ENCODE measurements at regions not wholly inside any gene's neighbourhood (a gene's known extent, or its start where the extent isn't known, plus 50 kb on each side); places are given as distances from the start of the nearest gene placed in this dataset.
"Not testable (repeated sequence)": the region's sequence is repeated elsewhere in the genome, so short reads cannot be mapped to it uniquely, and the experiment has no call there.

DNA sequence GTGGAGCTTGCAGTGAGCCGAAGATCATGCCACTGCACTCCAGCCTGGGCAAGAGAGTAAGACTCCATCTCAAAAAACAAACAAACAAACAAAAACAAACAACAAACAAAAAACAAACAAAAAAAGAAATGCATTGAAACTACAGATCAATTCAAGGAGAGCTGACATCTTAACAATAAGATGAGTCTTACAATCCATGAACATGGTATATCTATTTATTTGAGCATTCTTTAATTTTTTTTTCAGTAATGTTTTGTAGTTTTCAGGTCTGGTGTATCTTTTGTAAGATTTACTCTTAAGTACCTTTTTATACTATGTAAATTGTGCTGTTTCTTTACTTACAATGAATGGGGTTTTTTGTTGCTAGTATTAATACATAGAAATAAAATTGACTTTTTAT is 140.1 kb upstream of the DAPK1 start:
- TF ChIP-seq, protein P1, sequence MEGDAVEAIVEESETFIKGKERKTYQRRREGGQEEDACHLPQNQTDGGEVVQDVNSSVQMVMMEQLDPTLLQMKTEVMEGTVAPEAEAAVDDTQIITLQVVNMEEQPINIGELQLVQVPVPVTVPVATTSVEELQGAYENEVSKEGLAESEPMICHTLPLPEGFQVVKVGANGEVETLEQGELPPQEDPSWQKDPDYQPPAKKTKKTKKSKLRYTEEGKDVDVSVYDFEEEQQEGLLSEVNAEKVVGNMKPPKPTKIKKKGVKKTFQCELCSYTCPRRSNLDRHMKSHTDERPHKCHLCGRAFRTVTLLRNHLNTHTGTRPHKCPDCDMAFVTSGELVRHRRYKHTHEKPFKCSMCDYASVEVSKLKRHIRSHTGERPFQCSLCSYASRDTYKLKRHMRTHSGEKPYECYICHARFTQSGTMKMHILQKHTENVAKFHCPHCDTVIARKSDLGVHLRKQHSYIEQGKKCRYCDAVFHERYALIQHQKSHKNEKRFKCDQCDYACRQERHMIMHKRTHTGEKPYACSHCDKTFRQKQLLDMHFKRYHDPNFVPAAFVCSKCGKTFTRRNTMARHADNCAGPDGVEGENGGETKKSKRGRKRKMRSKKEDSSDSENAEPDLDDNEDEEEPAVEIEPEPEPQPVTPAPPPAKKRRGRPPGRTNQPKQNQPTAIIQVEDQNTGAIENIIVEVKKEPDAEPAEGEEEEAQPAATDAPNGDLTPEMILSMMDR (IDR thresholded peaks at IDR 0.05; ENCODE audit: insufficient read depth, low read length, missing control alignments) = no peak
- CTCF ChIA-PET = interaction anchor here (1.2 kb wide), 2 partner anchors 15 to 19 kb away, joined by 3 to 4 read pairs; no protein-coding TSS in a partner anchor
- DNase-seq (ENCODE audit: low read depth, low spot score) = no peak
- H3K4me3 ChIP-seq (ENCODE audit: low read depth, low read length) = no peak overlapping the region
- POLR2A ChIA-PET = no interaction called here

DNA sequence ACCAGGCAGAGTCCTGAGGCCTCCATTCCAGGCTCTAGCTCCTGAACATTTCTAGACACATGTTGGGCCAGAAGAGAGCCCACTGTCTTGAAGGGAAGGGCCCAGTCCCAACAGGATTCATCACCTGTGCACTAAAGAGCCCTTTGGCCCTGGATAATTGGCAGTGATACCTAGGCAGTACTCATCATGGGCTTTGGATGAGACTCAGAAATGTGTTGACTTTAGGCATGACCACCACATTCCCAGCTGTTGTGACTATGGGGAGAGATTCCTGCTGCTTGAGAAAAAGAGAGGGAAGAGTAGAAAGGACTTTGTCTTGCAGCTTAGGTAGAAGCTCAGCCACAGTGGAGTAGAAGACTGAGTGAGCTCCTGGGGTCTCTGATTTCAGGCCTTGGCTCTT is 138.4 kb upstream of the DAPK1 start:
- ChIA-PET POLR2A (no interaction called here), CTCF (no interaction called here)
- H3K4me3 ChIP-seq (ENCODE audit: low read depth, low read length) = no peak overlapping the region
- TF ChIP-seq, protein P1 (IDR thresholded peaks at IDR 0.05; ENCODE audit: insufficient read depth, low read length, missing control alignments) = no peak
- DNase-seq (ENCODE audit: low read depth, low spot score) = no peak

DNA sequence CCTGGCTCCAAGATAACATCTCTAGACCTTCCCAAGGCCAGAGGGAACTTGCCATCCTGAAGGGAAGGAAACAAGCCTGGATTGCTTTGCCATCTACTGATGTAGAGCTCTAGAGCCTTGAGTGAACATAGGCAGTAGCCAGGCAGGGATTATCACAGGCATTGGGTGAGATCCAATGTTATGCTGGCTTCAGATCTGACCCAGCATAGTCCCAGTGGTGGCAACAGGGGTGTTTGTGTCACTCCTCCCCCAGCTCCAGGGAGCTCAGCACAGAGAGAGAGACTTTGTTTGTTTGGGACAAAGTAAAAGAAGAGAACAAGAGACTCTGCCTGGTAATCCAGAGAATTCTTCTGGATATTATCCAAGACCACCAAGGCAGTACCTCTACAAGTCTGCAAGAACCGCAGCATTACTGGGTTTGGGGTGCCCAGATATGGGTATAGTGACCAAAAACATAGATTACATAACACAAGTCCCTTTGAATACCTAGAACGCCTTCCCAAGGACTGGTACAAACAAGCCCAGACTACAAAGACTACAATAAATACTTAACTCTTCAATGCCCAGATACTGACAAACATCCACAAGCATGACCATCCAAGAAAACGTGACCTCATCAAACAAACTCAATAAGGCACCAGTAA is 137.6 kb upstream of the DAPK1 start:
- TF ChIP-seq, protein P1 (IDR thresholded peaks at IDR 0.05; ENCODE audit: insufficient read depth, low read length, missing control alignments) = no peak

DNA sequence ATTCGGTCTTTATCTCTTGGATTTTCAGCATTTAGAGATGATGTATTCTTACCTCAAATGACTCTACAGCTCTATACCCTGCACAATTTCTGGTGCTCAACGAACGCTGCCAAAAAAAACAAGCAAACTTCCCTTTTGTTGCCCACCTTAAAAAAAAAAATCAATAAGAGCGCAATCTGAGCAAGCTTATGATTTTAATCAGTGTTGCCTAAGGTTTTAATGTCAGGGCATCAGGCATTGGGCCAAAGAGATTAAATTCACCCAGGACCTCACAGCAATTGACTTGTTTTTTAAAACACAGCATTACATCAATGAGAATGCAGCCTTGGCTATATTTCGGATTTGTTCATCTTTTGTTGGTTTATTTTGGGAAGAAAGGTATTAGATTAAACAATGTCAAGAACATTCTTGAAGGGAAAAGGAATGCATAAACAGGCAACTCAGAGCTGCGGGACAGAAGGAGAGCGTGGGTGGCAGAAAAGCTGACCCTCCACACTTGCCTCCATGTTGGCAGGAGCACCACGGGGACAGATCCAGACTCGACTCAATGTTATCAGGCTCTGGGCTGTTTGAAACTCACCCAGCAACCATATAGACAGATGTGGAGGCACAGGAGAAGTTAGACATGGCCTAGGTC is 127.5 kb upstream of the DAPK1 start:
- H3K4me3 ChIP-seq (ENCODE audit: low read depth, low read length) = no peak overlapping the region
- no peak for DNase-seq (ENCODE audit: low read depth, low spot score)
- TF ChIP-seq, protein P1 (IDR thresholded peaks at IDR 0.05; ENCODE audit: insufficient read depth, low read length, missing control alignments) = no peak
- ChIA-PET POLR2A (no interaction called here), CTCF (no interaction called here)

More for the DNA sequence above, 137.6 kb upstream of the DAPK1 start:
- H3K4me3 ChIP-seq (ENCODE audit: low read depth, low read length) = no peak overlapping the region
- DNase-seq (ENCODE audit: low read depth, low spot score) = no peak
- POLR2A ChIA-PET = no interaction called here
- CTCF ChIA-PET = no interaction called here

DNA sequence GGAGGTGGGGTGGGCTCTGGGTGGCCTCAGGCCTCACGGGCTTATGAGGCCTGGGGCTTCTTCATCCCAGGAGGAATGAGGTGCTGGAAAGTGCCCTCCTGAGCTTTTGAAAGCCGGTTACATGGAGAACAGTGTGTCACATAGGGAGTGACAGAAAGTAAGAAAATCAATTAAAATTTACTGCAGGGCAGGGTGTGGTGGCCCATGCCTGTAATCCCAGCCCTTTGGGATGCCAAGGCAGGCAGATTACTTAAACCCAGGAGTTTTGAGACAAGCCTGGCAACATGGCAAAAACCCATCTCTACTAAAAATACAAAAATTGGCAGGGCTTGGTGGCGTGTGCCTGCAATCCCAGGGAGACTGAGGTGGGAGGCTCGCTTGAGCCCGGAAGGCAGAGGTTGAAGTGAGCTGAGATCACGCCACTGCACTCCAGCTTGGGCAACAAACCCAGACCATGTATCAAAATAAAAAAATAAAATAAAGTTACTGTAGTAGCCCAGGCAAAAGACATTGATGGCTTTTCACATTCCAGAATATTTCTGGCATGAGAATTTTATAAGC is 125.8 kb upstream of the DAPK1 start:
- ChIA-PET POLR2A (no interaction called here), CTCF (no interaction called here)
- no peak overlapping the region for H3K4me3 ChIP-seq (ENCODE audit: low read depth, low read length)
- no peak for DNase-seq (ENCODE audit: low read depth, low spot score)
- TF ChIP-seq, protein P1 (IDR thresholded peaks at IDR 0.05; ENCODE audit: insufficient read depth, low read length, missing control alignments) = no peak

DNA sequence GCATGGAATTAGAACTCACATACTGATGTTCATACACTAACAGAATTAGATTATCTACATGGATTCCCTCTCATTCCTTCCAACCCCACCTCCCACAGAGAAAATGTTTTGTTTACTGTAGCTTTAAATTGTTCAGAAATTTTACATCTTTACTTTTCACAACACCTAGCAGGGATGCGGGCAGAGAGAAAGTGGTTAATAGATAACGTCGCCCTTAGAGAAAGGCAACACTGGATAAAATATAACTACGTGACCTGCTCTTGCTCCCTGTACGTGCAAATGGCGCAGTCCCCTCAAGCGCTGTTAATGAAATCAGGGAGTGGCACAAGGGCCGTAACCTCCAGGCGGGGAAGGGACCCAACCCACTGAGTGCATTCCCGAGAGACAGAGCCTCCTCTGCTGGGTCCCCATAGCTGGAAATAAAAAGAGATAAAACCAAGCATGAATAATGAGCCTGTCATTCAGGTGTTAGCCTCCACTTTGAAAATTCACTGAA is 125.3 kb upstream of the DAPK1 start:
- POLR2A ChIA-PET = no interaction called here
- CTCF ChIA-PET = no interaction called here
- no peak for DNase-seq (ENCODE audit: low read depth, low spot score)
- TF ChIP-seq, protein P1 (IDR thresholded peaks at IDR 0.05; ENCODE audit: insufficient read depth, low read length, missing control alignments) = no peak
- no peak overlapping the region for H3K4me3 ChIP-seq (ENCODE audit: low read depth, low read length)

DNA sequence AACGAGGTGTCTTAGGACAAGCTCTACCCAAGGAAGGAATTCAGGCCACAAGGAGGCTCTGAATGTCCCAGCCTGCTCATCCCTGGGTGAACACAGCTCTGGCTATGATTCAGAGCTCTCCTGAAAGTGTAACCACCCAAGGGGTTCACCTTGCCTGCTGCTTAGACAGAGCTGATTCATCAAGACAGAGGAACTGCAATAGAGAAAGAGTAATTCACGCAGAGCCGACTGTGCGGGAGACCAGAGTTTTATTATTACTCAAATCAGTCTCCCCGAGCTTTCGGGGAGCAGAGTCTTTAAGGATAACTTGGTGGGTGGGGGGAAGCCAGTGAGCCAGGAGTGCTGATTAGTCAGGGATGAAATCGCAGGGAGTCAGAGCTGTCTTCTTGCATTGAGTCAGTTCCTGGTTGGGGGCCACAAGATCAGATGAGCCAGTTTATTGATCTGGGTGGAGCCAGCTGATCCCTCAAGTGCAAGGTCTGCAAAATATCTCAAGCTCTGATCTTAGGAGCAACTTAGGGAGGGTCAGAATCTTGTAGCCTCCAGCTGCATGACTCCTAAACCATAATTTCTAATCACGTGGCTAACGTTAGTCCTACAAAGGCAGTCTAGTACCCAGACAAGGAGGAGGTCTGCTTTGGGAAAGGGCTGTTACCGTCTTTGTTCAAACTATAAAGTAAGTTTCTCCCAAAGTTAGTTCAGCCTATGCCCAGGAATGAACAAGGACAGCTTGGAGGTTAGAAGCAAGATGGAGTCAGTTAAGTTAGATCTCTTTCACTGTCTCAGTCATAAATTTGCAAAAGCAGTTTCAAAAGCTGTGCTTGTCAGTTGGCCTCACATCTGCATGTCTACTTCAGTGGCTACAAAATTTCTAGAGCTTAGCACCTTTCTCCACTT is 123.4 kb upstream of the DAPK1 start:
- POLR2A ChIA-PET; H3K4me3 ChIP-seq (ENCODE audit: low read depth, low read length); DNase-seq (ENCODE audit: low read depth, low spot score): not testable (repeated sequence)
- CTCF ChIA-PET = interaction anchor here (0.6 to 1.4 kb wide), 2 partner anchors 289 to 809 kb away, joined by 3 read pairs; no protein-coding TSS in a partner anchor

All from AG04449 (cell line).